Effector memory CD8-positive, alpha-beta T cell (primary cell): ENCODE measurements at regions not wholly inside any gene's neighbourhood (a gene's known extent, or its start where the extent isn't known, plus 50 kb on each side); places are given as distances from the start of the nearest gene placed in this dataset.
"Not testable (repeated sequence)": the region's sequence is repeated elsewhere in the genome, so short reads cannot be mapped to it uniquely, and the experiment has no call there.

Source experiments
- ATAC-seq: fragments of 150-1000 bp; cut with Tn5 transposase; replicated peaks from 2 replicates; pipeline ENCODE4 v1.10.0; 2021; ENCODE audit warnings: mild to moderate bottlenecking, moderate library complexity
- DNase-seq, 3 experiments: peaks; one replicate each; pipeline ENCODE4 v3.0.0; 2021
- H3K27ac Mint-ChIP-seq, 2 donors: one replicate each; pipeline ENCODE4 v1.8.0; 2022; ENCODE audit warnings: mild to moderate bottlenecking in 2 of 2, mixed read lengths in 2 of 2, moderate library complexity in 2 of 2
- H3K27me3 Mint-ChIP-seq, 2 donors: one replicate each; pipeline ENCODE4 v1.8.0; 2022; ENCODE audit warnings: mixed read lengths in 2 of 2
- H3K36me3 Mint-ChIP-seq: one replicate; pipeline ENCODE4 v1.8.0; 2022; ENCODE audit warnings: mild to moderate bottlenecking, moderate library complexity, mixed read lengths; ENCODE audit not compliant: insufficient read depth
- H3K4me1 Mint-ChIP-seq, 2 donors: one replicate each; pipeline ENCODE4 v1.8.0; 2022; ENCODE audit warnings: low read depth in 2 of 2, mixed read lengths in 2 of 2
- H3K4me3 Mint-ChIP-seq, 2 donors: one replicate each; pipeline ENCODE4 v1.8.0; 2022; ENCODE audit warnings: mild to moderate bottlenecking in 2 of 2, mixed read lengths in 2 of 2, moderate library complexity in 2 of 2
- H3K9me3 Mint-ChIP-seq, 2 donors: one replicate each; pipeline ENCODE4 v1.8.0; 2022; ENCODE audit warnings: mixed read lengths in 2 of 2

GRCh38 chr1:146546189-146546588, 317.4 kb upstream of the NOTCH2NLA start:
- H3K27ac Mint-ChIP-seq, H3K9me3 Mint-ChIP-seq, H3K4me1 Mint-ChIP-seq, DNase-seq, H3K36me3 Mint-ChIP-seq, H3K4me3 Mint-ChIP-seq, ATAC-seq: not testable (repeated sequence)
- H3K27me3 Mint-ChIP-seq = peaks cover 11 to 21% of the 10 kb centered on the region in 2 donors

- H3K4me3 Mint-ChIP-seq, H3K27me3 Mint-ChIP-seq, H3K9me3 Mint-ChIP-seq, H3K36me3 Mint-ChIP-seq, H3K27ac Mint-ChIP-seq, ATAC-seq, DNase-seq, H3K4me1 Mint-ChIP-seq: not testable (repeated sequence)
Measured at GRCh38 chr1:146537775-146538373, 309.1 kb upstream of the NOTCH2NLA start.

- not testable (repeated sequence) for DNase-seq, H3K36me3 Mint-ChIP-seq, H3K27ac Mint-ChIP-seq, H3K4me3 Mint-ChIP-seq, H3K9me3 Mint-ChIP-seq, H3K27me3 Mint-ChIP-seq, H3K4me1 Mint-ChIP-seq
- peak; percentile 32 for ATAC-seq
Measured at GRCh38 chr1:146536028-146536427, 307.2 kb upstream of the NOTCH2NLA start.

DNA sequence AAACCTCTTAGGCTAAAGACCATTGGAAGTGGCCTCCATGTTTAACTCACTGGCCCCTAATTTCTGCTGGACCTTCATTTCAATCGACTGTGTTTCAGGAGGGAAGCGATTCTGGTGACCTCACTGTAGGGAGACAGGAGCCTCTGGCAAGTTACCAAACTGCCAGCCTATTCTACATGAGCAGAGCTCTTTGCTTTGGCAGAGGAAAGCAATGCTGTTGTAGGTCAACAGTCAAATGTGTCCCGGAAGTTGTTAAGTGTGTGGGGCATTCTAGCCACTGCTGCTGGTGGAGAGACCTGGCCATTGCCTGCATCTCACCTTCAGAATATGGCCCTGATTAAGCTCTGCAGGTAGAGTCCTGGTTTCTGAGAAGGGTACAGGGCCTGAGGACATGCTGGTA, 306.8 kb upstream of the NOTCH2NLA start:
- H3K27ac Mint-ChIP-seq, ATAC-seq, H3K9me3 Mint-ChIP-seq, H3K4me3 Mint-ChIP-seq, H3K4me1 Mint-ChIP-seq, H3K27me3 Mint-ChIP-seq, H3K36me3 Mint-ChIP-seq, DNase-seq: not testable (repeated sequence)

DNA sequence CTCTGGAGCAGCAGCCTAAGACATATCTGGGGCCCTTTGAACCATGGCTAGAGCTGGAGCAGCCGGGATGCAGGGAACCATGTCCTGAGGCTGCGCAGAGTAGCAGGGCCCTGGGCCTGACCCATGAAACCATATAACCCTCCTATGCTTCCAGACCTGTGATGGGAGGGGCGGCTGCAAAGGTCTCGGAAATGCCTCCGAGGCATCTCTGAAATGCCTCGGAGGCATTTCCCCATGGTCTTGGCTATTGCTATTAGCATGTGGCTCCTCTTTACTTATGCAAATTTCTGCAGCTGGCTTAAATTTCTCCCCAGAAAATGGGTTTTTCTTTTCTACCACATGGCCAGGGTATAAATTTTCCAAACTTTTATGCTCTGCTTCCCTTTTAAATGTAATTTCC, 302.1 kb upstream of the NOTCH2NLA start:
- not testable (repeated sequence) for H3K9me3 Mint-ChIP-seq, H3K36me3 Mint-ChIP-seq, H3K4me1 Mint-ChIP-seq, ATAC-seq, H3K4me3 Mint-ChIP-seq, H3K27me3 Mint-ChIP-seq, H3K27ac Mint-ChIP-seq, DNase-seq

DNA sequence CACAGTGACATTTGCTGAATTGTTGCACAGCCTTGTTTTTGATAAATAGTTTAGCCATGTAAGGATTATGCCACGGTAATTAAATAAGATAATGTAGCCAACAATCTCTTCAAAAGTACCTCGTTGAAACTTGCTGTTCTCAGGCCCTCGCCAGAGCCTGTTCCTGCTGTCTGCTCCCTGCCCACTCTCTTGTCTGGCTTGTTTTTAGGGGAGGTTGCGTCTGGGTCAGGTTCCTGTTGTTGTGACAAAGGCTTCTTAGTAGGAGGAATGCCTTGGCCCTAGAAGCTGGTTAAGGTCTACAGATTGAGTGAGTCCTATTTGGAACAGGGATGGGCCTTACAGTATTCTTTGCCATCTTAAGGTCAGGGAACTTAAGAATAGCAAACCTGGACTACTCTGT, 294.0 kb upstream of the NOTCH2NLA start:
- H3K4me1 Mint-ChIP-seq, H3K9me3 Mint-ChIP-seq, ATAC-seq, H3K27me3 Mint-ChIP-seq, H3K27ac Mint-ChIP-seq, H3K4me3 Mint-ChIP-seq, H3K36me3 Mint-ChIP-seq, DNase-seq: not testable (repeated sequence)

GRCh38 chr1:146522345-146522744, 293.5 kb upstream of the NOTCH2NLA start:
- not testable (repeated sequence) for H3K9me3 Mint-ChIP-seq, H3K27me3 Mint-ChIP-seq, H3K4me3 Mint-ChIP-seq, H3K36me3 Mint-ChIP-seq, ATAC-seq, H3K27ac Mint-ChIP-seq, H3K4me1 Mint-ChIP-seq, DNase-seq

- not testable (repeated sequence) for ATAC-seq, H3K9me3 Mint-ChIP-seq, DNase-seq, H3K27me3 Mint-ChIP-seq, H3K4me1 Mint-ChIP-seq, H3K4me3 Mint-ChIP-seq, H3K36me3 Mint-ChIP-seq, H3K27ac Mint-ChIP-seq
Measured at GRCh38 chr1:146521804-146522203, 293.0 kb upstream of the NOTCH2NLA start.

DNA sequence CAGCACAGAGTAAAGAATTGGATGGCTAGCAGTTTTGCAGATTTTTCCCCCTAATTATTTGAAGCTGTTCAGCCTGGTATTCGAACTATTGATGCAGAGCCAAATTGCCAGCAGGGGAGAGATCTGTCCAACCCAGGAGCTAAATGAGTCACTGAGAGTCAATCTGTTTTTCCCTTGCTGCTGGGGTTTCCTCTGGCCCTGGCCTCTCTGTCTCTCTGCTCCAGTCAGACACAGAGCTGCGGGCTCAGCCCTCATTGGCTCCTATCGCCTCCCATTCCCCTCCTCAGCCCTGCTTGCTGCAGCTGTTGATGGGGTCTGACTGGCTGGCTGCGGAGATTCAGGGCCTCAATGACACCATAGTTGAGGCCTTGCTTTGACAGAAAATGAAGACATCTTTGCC, 284.9 kb upstream of the NOTCH2NLA start:
- ATAC-seq, H3K36me3 Mint-ChIP-seq, H3K4me1 Mint-ChIP-seq, H3K9me3 Mint-ChIP-seq, H3K27ac Mint-ChIP-seq, H3K27me3 Mint-ChIP-seq, DNase-seq, H3K4me3 Mint-ChIP-seq: not testable (repeated sequence)

DNA sequence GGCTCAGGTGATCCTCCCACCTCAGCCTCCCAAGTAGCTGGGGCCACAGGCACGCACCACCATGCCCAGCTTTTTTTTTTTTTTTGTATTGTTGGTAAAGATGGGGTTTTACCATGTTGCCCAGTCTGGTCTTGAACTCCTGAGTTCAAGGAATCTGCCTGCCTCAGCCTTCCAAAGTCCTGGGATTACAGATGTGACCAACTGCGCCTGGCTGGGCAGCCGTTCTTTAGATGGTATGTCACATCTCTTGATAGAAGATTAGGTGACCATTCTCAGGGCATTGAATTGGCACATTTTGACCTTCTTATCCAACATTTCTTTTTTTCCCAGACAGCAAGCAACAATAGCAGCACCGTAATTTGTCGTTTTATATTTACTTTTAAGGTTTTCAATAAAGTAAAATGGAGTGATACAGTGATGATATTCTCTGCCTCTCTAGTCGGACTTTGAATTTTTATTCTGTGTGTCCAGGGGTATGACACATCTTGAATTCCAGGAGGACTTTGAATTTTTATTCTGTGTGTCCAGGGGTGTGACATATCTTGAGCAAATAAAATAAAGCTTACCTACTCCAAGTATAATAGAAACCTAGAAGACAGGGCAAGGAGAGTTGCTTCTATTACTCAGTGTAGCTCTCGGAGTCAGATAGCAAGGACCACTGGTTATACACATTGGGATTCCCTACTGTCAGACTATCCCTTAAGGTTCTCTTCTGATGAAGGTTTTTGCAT, 282.4 kb upstream of the NOTCH2NLA start:
- not testable (repeated sequence) for H3K27me3 Mint-ChIP-seq, ATAC-seq

DNA sequence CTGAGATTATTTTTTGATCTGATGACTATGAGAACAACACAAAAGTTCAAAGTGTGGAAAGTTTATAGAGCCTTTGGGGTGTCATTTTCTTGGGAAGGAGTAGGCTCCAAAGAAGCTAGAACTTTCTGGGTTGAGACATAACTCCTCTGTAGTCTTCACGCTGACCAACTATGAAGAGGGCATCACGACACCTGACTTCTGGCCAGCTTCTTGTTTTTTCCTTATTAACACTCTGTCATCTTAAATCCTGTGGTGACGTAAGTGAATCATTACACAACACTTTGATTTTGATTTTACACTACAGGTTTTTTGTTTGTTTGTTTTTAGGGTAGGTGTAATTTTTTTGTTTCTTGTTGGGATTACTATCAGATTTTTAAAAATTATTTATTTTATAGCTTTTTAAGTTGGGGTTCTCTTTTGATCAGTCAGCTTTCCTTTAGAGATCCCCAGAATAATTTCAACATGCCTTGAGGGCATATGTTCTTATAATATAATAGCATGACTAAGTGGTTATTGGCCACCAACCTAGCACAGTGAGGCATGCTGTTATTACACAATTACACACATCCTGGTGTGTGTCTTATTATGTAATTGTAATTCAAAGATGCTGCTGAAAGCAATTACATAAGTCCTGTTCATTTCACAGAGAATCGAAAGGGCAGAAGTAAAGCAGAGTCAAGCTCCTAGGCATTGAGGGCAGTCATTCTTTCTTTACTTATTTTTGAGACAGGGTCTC, 281.6 kb upstream of the NOTCH2NLA start:
- not testable (repeated sequence) for H3K4me1 Mint-ChIP-seq, H3K27ac Mint-ChIP-seq, DNase-seq, H3K36me3 Mint-ChIP-seq, H3K9me3 Mint-ChIP-seq, ATAC-seq, H3K4me3 Mint-ChIP-seq, H3K27me3 Mint-ChIP-seq

More for the DNA sequence above, 282.4 kb upstream of the NOTCH2NLA start:
- not testable (repeated sequence) for DNase-seq, H3K4me3 Mint-ChIP-seq, H3K27ac Mint-ChIP-seq, H3K4me1 Mint-ChIP-seq, H3K9me3 Mint-ChIP-seq, H3K36me3 Mint-ChIP-seq

GRCh38 chr1:146504121-146504520, 275.3 kb upstream of the NOTCH2NLA start:
- H3K4me1 Mint-ChIP-seq, H3K27ac Mint-ChIP-seq, DNase-seq, ATAC-seq, H3K4me3 Mint-ChIP-seq, H3K27me3 Mint-ChIP-seq, H3K36me3 Mint-ChIP-seq, H3K9me3 Mint-ChIP-seq: not testable (repeated sequence)

GRCh38 chr1:146487555-146487954, 258.7 kb upstream of the NOTCH2NLA start:
- not testable (repeated sequence) for ATAC-seq, H3K27ac Mint-ChIP-seq, H3K4me1 Mint-ChIP-seq, H3K36me3 Mint-ChIP-seq, H3K4me3 Mint-ChIP-seq, DNase-seq, H3K9me3 Mint-ChIP-seq
- H3K27me3 Mint-ChIP-seq = peaks cover 9 to 15% of the 10 kb centered on the region in 2 donors

GRCh38 chr1:146487155-146487554, 258.3 kb upstream of the NOTCH2NLA start:
- H3K4me1 Mint-ChIP-seq, ATAC-seq, H3K36me3 Mint-ChIP-seq, DNase-seq, H3K9me3 Mint-ChIP-seq, H3K4me3 Mint-ChIP-seq, H3K27ac Mint-ChIP-seq: not testable (repeated sequence)
- H3K27me3 Mint-ChIP-seq = peaks cover 9 to 15% of the 10 kb centered on the region in 2 donors
